GM18858 (cell line): ENCODE measurements at regions not wholly inside any gene's neighbourhood (a gene's known extent, or its start where the extent isn't known, plus 50 kb on each side); places are given as distances from the start of the nearest gene placed in this dataset.

ENCODE experiments used
- ATAC-seq: cut with Tn5 transposase; IDR thresholded peaks from one replicate; pipeline ENCODE4 v1.9.1; 2021; ENCODE audit not compliant: unreplicated experiment

DNA sequence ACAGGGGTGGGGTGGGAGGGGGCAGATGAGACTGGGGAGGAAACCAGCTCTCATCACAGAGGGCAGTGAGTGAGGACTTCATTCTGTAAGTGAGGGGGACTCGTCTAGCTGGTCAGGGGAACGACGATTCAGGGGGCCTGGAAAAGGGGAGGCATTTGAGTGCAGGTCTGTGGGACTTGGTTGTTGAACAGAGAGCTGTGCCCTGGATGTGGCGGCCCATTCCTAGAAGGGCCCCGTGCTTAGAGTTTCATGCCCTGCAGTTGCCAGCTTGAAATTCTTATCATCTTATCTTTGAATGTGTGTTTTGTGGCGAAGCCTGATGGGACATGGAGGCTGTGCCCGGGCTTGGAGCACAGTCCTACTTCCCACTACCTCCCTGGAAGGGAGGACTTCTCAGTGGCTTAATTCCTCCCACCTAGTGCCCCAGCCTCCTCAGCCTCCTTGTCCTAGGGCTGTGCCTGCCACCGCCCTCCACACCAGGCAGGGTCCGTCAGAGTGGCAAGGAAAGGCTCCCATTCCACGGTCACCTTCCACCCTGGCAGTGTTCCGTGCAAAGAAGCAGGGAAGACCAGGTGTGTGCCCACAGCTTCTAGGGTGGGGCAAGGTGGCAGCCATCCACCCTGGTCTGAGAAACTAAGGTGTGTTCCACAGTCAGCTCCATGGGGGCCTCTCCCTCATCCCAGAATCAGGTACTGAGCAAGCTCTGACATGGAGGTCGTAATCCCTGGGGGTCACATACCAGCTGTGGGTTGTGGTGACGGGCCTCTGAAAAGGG, 59.7 kb upstream of the LMO1 start:
- no peak for ATAC-seq

DNA sequence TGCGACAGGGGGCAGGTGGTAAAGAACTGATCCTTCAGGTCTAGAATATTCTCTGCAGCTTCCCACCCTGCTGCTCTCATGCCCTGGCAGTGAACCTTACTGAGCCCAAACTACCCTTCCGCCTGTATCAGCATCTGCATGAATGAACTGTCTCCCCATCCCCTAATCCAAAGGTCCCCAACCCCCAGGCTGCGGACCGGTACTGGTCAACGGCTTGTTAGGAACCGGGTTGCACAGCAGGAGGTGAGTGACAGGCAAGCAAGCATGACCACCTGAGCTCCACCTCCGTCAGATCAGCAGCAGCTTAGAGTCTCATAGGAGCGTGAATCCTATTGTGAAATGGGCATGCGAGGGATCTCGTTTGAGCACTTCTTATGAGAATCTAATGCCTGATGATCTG, 58.2 kb upstream of the LMO1 start:
- no peak for ATAC-seq

DNA sequence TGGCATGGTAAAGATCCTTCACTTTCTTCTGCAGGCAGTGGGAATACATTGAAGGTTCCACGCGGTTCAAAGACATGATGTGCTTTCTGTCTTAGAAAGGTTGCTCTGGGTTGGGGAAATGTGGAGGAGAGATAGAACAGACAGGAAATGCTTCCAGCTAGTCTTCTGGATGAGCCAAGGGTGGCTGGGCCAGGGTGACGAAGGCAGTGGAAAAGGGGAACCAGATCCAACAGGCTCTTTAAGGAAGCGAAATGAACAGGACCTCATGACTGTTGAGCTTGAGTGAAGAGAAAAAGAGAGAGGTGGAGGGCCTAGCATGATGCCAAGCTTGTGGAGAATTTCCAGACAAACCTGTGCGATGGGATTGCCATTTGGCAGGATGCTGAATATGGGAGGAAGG, 56.4 kb upstream of the LMO1 start:
- no peak for ATAC-seq

DNA sequence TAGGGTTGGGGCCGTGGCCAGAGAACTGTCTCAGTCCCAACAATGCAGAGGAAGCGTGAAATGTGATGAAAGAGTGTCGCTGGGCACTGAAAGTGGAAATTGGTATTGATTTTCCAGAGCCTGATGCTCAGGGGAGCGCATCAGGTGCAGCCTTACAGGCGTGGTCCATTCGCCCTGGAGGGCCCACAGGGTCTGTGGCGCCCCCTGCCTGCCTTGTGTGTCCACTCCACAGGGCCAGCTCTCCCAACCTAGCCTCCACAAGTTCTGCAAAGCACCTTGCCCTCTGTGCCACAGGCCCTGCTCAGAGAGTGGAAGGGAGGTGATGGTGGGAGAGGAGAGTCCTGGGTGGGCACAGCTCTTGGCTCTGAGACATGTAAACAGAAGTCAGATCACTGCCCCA, 54.9 kb upstream of the LMO1 start:
- no peak for ATAC-seq

DNA sequence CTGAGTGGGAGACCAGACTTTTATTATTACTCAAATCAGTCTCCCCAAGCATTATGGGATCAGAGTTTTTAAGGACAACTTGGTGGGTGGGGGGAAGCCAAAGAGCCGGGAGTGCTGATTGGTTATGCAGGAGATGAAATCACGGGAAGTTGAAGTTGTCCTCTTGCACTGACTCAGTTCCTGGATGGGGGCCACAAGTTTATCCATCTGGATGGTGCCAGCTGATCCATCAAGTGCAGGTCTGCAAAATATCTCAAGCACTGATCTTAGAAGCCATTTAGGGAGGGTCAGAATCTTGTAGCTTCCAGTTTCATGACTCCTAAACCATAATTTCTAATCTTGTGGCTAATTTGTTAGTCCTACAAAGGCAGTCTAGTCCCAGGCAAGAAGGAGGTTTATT, 53.5 kb upstream of the LMO1 start:
- ATAC-seq, result no peak

DNA sequence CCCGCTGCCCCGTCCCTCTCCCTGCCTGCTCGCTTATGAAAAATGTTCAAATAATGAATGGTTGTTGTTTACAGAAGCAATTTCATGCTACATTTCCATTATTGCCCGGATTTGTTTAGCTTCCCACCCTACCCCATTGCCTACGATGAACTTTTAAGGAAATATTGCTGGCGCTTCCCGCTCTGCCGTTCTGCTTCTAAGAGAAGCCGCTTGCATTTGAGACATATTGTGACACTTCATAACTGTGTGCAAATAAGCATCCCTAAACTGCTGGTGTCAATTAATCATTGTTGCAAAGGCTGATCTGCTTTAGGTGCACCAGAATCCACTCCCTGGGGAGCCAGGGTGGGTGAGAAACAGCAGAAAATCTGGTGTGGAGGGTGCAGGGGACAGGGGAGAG, 52.3 kb upstream of the LMO1 start:
- ATAC-seq, result no peak

DNA sequence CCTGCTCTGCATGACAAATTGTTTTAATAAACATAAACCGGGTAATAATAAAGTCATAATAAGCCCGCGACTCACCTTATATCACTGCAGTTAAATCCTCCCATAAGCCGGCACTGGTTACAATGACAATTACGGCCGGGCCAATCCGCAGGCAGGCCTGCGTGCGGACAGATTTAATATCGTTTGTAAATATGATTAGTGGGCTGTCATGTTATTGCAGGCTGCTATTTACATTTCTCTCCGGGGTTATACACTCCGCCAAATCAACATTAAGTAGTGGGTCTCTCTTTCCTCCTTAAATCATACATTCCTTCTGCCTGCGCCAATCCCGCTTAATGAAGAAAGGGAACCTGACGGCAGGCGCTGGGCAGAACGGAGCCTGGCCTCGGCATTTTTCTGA, 51.8 kb upstream of the LMO1 start:
- ATAC-seq, result no peak

DNA sequence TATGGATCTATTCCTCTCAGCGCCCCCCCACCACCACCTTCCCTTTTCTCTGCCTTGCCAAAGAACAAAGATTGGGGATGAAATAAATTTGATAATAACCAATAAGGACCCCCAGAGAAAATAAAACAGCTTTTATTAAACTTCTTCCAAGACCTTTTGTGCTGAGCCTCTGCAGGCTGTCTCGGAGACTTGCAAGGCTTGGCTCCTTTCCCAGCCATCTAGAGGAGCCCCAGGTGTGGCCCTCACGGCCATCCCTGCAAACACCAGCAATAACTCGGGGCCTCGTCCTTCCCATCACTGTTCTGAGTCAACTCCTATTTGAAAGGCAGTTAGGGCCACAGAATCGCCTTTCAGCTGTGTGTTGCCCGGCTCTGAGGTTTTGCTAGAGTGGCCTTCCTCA, 51.2 kb upstream of the LMO1 start:
- ATAC-seq, result no peak

DNA sequence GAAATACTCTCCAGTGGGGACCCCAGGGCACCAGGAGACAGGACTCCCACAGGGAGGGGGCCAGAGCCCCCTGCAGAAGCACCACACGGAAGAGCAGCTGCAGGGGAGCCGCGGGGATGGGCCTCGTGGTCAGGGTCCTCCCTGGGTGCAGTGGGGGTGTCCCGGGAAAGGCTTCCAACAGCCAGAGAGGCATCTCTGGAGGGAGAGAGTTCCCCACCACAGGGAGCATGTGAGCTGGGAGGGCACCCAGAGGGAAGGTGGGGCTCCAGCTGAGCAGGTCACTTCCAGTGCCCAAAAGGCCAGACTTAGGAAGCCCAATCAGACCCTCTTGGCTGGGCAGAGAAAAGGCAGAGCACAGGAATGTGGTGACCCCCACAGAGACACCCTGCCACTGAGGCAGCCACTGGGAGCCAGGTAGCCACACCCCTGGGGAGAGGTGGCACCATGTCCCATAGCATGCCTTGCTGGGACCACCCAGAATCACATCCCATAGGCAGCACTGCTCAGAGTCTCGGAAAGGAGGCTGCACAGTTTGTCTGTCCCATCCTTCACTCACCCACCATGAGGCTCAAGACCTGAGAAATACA, 49.9 kb upstream of the LMO1 start:
- no peak for ATAC-seq
